Liver (tissue), 7 donors: ENCODE measurements at regions not wholly inside any gene's neighbourhood (a gene's known extent, or its start where the extent isn't known, plus 50 kb on each side); places are given as distances from the start of the nearest gene placed in this dataset.

Experiments
- DNase-seq: peaks from one replicate; pipeline ENCODE4 v3.0.0-alpha.2; 2017; ENCODE audit warnings: low spot score
- H3K27ac ChIP-seq, 2 donors: one replicate each; pipeline ENCODE4 v1.7.0; 2013; ENCODE audit warnings: inconsistent platforms in 2 of 2, low read length in 2 of 2, control low read depth in 1 of 2, low read depth in 1 of 2, mild to moderate bottlenecking in 1 of 2
- H3K27me3 ChIP-seq, 4 donors: one replicate each; pipeline versions ENCODE4 v1.6.1 to v1.7.0; 2013; ENCODE audit warnings: low read length in 3 of 4, inconsistent platforms in 1 of 4, mild to moderate bottlenecking in 1 of 4, moderate library complexity in 1 of 4; ENCODE audit not compliant: control insufficient read depth in 4 of 4, insufficient read depth in 4 of 4
- H3K36me3 ChIP-seq, 4 donors: one replicate each; pipeline versions ENCODE4 v1.6.1 to v1.7.0; 2013; ENCODE audit warnings: low read length in 3 of 4, mild to moderate bottlenecking in 3 of 4, low read depth in 1 of 4, moderate library complexity in 1 of 4; ENCODE audit not compliant: control insufficient read depth in 4 of 4, insufficient read depth in 3 of 4
- H3K4me1 ChIP-seq, 4 donors: one replicate each; pipeline versions ENCODE4 v1.6.1 to v1.7.0; 2013; ENCODE audit warnings: low read length in 3 of 4, mild to moderate bottlenecking in 3 of 4, moderate library complexity in 1 of 4; ENCODE audit not compliant: control insufficient read depth in 4 of 4, insufficient read depth in 4 of 4
- H3K4me3 ChIP-seq, 3 donors: one replicate each; pipeline versions ENCODE4 v1.6.1 to v1.7.0; 2013; ENCODE audit warnings: low read length in 3 of 3, control low read depth in 1 of 3, low read depth in 1 of 3, mild to moderate bottlenecking in 1 of 3
- H3K9ac ChIP-seq, 2 donors: one replicate each; pipeline ENCODE4 v1.7.0; 2013; ENCODE audit warnings: low read length in 2 of 2, mild to moderate bottlenecking in 2 of 2, moderate library complexity in 2 of 2, control low read depth in 1 of 2, low read depth in 1 of 2
- H3K9me3 ChIP-seq, 4 donors: one replicate each; pipeline versions ENCODE4 v1.6.1 to v1.7.0; 2013; ENCODE audit warnings: low read length in 3 of 4; ENCODE audit not compliant: control insufficient read depth in 4 of 4
- EGR1 ChIP-seq, 2 donors: IDR thresholded peaks; 2 replicates each; pipeline ENCODE4 v1.6.1; 2016 to 2018; ENCODE audit warnings: antibody characterized with exemption in 2 of 2, low read depth in 2 of 2
- FOXA1 ChIP-seq: IDR thresholded peaks from 2 replicates; pipeline ENCODE4 v1.6.1; 2016; ENCODE audit warnings: antibody characterized with exemption
- FOXA2 ChIP-seq: IDR thresholded peaks from 2 replicates; pipeline ENCODE4 v1.6.1; 2016; ENCODE audit warnings: antibody characterized with exemption
- HNF4A ChIP-seq, 2 donors: conservative IDR thresholded peaks; 2 replicates each; pipeline ENCODE4 v1.6.1; 2016; ENCODE audit warnings: antibody characterized with exemption in 2 of 2, mild to moderate bottlenecking in 2 of 2
- HNF4G ChIP-seq: IDR thresholded peaks from 2 replicates; pipeline ENCODE4 v1.6.1; 2016; ENCODE audit warnings: antibody characterized with exemption
- JUND ChIP-seq, 2 donors: IDR thresholded peaks; 2 replicates each; pipeline ENCODE4 v1.6.1; 2016; ENCODE audit warnings: antibody characterized with exemption in 2 of 2
- NR2F2 ChIP-seq: IDR thresholded peaks from 2 replicates; pipeline ENCODE4 v1.6.1; 2016; ENCODE audit warnings: antibody characterized with exemption
- RAD21 ChIP-seq, 2 donors: IDR thresholded peaks; 2 replicates each; pipeline ENCODE4 v1.6.1; 2016; ENCODE audit warnings: antibody characterized with exemption in 2 of 2, mild to moderate bottlenecking in 2 of 2
- SP1 ChIP-seq: IDR thresholded peaks from 2 replicates; pipeline ENCODE4 v1.6.1; 2018; ENCODE audit warnings: antibody characterized with exemption, mild to moderate bottlenecking
- TAF1 ChIP-seq: conservative IDR thresholded peaks from 2 replicates; pipeline ENCODE4 v1.6.1; 2016; ENCODE audit warnings: antibody characterized with exemption, mild to moderate bottlenecking
- TF ChIP-seq, protein P1 (sequence below): fragments of 150-350 bp; IDR thresholded peaks from 2 replicates; pipeline ENCODE4 v1.5.1; 2017; ENCODE audit warnings: improper control_type of control experiment, low read depth, low read length; ENCODE audit not compliant: missing input control
- TF ChIP-seq, protein P2 (sequence below): IDR thresholded peaks from 2 replicates; pipeline ENCODE4 v1.6.1; 2016; ENCODE audit warnings: antibody characterized with exemption
- TF ChIP-seq, protein P3 (sequence below): IDR thresholded peaks from 2 replicates; pipeline ENCODE4 v1.6.1; 2016; ENCODE audit warnings: antibody characterized with exemption
- TF ChIP-seq, protein P4 (sequence below): IDR thresholded peaks from 2 replicates; pipeline ENCODE4 v1.6.1; 2016; ENCODE audit warnings: antibody characterized with exemption, mild to moderate bottlenecking
- TF ChIP-seq, protein P5 (sequence below): IDR thresholded peaks from 2 replicates; pipeline ENCODE4 v1.6.1; 2016; ENCODE audit warnings: antibody characterized with exemption
- donor health status: healthy.
- donor health status: healthy.
- donor health status: healthy.
- donor health status: healthy.

DNA sequence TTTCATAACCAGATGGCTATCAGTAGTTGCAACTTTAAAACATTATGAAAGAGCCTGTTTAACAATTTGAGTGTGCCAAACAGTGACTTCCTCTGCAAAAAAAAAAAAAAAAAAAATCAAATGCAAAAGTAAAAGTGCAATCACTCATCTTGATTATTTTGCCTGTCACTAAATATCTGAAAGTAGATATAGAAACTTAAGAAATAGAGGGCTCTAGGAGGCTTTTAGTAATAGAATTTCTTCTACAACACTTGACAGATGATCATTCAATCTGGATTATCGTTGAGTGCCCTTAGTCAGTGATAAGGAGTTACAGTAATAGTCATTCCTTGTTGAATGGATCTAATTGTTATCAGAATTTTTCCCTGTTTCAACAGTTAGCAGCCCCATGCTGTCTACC is 101.8 kb downstream of the CETN3 start (continued):
- TF ChIP-seq, protein P1, sequence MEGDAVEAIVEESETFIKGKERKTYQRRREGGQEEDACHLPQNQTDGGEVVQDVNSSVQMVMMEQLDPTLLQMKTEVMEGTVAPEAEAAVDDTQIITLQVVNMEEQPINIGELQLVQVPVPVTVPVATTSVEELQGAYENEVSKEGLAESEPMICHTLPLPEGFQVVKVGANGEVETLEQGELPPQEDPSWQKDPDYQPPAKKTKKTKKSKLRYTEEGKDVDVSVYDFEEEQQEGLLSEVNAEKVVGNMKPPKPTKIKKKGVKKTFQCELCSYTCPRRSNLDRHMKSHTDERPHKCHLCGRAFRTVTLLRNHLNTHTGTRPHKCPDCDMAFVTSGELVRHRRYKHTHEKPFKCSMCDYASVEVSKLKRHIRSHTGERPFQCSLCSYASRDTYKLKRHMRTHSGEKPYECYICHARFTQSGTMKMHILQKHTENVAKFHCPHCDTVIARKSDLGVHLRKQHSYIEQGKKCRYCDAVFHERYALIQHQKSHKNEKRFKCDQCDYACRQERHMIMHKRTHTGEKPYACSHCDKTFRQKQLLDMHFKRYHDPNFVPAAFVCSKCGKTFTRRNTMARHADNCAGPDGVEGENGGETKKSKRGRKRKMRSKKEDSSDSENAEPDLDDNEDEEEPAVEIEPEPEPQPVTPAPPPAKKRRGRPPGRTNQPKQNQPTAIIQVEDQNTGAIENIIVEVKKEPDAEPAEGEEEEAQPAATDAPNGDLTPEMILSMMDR: no peak
- TF ChIP-seq HNF4A (conservative IDR thresholded peaks at IDR 0.05): no peak
- TF ChIP-seq NR2F2: no peak

DNA sequence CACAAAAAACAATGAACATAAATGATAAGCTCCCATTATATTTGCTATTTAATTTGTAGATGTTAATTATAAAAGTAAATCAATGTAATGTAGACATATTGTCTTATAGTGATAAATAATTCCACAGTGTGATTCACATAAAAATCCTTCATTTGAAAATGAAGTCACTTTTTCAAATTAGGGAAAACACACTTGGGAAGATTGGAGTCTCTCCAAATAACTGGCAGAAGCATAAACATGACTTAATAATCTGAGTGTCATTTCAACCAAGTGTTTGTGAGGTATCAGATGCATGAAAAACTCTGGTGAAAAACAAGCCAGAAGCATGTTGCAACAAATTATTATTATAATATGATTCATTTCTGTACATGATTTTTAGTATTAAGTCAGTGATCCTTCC is 102.2 kb downstream of the CETN3 start:
- H3K36me3 ChIP-seq: no peaks in the 10 kb centered on the region
- peaks cover 0 to 7% (median 4%) of the 10 kb centered on the region in 4 donors for H3K4me1 ChIP-seq
- H3K27ac ChIP-seq: no peak overlapping the region
- H3K9me3 ChIP-seq: no peaks in the 10 kb centered on the region
- H3K4me3 ChIP-seq: no peak overlapping the region
- H3K9ac ChIP-seq: no peak overlapping the region
- TF ChIP-seq, protein P1: no peak
- TF ChIP-seq, protein P2, sequence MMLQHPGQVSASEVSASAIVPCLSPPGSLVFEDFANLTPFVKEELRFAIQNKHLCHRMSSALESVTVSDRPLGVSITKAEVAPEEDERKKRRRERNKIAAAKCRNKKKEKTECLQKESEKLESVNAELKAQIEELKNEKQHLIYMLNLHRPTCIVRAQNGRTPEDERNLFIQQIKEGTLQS: no peak
- TF ChIP-seq, protein P3, sequence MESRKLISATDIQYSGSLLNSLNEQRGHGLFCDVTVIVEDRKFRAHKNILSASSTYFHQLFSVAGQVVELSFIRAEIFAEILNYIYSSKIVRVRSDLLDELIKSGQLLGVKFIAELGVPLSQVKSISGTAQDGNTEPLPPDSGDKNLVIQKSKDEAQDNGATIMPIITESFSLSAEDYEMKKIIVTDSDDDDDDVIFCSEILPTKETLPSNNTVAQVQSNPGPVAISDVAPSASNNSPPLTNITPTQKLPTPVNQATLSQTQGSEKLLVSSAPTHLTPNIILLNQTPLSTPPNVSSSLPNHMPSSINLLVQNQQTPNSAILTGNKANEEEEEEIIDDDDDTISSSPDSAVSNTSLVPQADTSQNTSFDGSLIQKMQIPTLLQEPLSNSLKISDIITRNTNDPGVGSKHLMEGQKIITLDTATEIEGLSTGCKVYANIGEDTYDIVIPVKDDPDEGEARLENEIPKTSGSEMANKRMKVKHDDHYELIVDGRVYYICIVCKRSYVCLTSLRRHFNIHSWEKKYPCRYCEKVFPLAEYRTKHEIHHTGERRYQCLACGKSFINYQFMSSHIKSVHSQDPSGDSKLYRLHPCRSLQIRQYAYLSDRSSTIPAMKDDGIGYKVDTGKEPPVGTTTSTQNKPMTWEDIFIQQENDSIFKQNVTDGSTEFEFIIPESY: no peak
- no peak for TF ChIP-seq TAF1
- TF ChIP-seq RAD21 (IDR thresholded peaks at IDR 0.05): no peak
- TF ChIP-seq HNF4G: no peak
- H3K27me3 ChIP-seq: peaks cover 0 to 3% (median 0%) of the 10 kb centered on the region in 4 donors
- no peak for DNase-seq

DNA sequence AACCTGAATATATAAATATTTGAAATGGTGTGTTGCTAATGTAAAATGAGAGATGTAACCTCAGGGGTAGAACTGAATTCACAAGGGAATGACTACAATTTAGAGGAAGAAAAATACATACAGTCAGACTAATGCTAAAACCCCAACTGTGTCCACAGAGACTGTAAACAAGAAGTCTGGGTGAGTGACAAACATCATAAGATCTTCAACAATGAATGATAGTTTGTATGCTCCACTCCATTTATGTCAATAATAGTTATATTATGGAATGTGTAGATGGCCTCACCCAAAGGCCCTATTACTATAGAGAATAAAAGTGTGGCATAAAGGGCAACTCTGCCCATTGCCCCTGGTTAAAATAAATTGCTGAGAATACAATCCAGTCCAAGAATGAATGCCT is 102.9 kb downstream of the CETN3 start:
- Histone ChIP-seq H3K4me3 (no peak overlapping the region), H3K4me1 (peaks cover 0 to 7% (median 4%) of the 10 kb centered on the region in 4 donors), H3K36me3 (no peaks in the 10 kb centered on the region), H3K27ac (no peak overlapping the region), H3K9ac (no peak overlapping the region), H3K27me3 (peaks cover 0 to 3% (median 0%) of the 10 kb centered on the region in 4 donors), H3K9me3 (no peaks in the 10 kb centered on the region)
- no peak for DNase-seq
- TF ChIP-seq TAF1 (no peak), SP1 (no peak), HNF4G (no peak), EGR1 (IDR thresholded peaks at IDR 0.05; ENCODE audit: low read depth in 2 of 2) (no peak), JUND (IDR thresholded peaks at IDR 0.05) (no peak), NR2F2 (no peak), FOXA2 (no peak), RAD21 (IDR thresholded peaks at IDR 0.05) (no peak), FOXA1 (no peak), HNF4A (conservative IDR thresholded peaks at IDR 0.05) (no peak)
- TF ChIP-seq, protein P4, sequence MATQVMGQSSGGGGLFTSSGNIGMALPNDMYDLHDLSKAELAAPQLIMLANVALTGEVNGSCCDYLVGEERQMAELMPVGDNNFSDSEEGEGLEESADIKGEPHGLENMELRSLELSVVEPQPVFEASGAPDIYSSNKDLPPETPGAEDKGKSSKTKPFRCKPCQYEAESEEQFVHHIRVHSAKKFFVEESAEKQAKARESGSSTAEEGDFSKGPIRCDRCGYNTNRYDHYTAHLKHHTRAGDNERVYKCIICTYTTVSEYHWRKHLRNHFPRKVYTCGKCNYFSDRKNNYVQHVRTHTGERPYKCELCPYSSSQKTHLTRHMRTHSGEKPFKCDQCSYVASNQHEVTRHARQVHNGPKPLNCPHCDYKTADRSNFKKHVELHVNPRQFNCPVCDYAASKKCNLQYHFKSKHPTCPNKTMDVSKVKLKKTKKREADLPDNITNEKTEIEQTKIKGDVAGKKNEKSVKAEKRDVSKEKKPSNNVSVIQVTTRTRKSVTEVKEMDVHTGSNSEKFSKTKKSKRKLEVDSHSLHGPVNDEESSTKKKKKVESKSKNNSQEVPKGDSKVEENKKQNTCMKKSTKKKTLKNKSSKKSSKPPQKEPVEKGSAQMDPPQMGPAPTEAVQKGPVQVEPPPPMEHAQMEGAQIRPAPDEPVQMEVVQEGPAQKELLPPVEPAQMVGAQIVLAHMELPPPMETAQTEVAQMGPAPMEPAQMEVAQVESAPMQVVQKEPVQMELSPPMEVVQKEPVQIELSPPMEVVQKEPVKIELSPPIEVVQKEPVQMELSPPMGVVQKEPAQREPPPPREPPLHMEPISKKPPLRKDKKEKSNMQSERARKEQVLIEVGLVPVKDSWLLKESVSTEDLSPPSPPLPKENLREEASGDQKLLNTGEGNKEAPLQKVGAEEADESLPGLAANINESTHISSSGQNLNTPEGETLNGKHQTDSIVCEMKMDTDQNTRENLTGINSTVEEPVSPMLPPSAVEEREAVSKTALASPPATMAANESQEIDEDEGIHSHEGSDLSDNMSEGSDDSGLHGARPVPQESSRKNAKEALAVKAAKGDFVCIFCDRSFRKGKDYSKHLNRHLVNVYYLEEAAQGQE: no peak
- TF ChIP-seq, protein P1: no peak
- TF ChIP-seq, protein P5, sequence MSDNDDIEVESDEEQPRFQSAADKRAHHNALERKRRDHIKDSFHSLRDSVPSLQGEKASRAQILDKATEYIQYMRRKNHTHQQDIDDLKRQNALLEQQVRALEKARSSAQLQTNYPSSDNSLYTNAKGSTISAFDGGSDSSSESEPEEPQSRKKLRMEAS: no peak
- TF ChIP-seq, protein P3: no peak
